HG02870 (cell line): ENCODE measurements at regions not wholly inside any gene's neighbourhood (a gene's known extent, or its start where the extent isn't known, plus 50 kb on each side); places are given as distances from the start of the nearest gene placed in this dataset.
"Not testable (repeated sequence)": the region's sequence is repeated elsewhere in the genome, so short reads cannot be mapped to it uniquely, and the experiment has no call there.

Experiments used
- ATAC-seq: cut with Tn5 transposase; IDR thresholded peaks from one replicate; pipeline ENCODE4 v1.9.1; 2021; ENCODE audit warnings: mild to moderate bottlenecking, moderate library complexity; ENCODE audit not compliant: unreplicated experiment

- peak; percentile 88 for ATAC-seq
Observed at GRCh38 chr3:27632431-27633223, 89.5 kb downstream of the EOMES start.

- ATAC-seq = peak; percentile 49
Observed at GRCh38 chr3:27630885-27631284, 91.2 kb downstream of the EOMES start.

- ATAC-seq = no peak
Observed at GRCh38 chr3:27629366-27629765, 92.8 kb downstream of the EOMES start.

GRCh38 chr3:27628026-27628750, 93.9 kb downstream of the EOMES start:
- no peak for ATAC-seq

- ATAC-seq = no peak
Observed at GRCh38 chr3:27626596-27627118, 95.5 kb downstream of the EOMES start.

- no peak for ATAC-seq
Observed at GRCh38 chr3:27625864-27626263, 96.3 kb downstream of the EOMES start.

- no peak for ATAC-seq
Observed at GRCh38 chr3:27623085-27623753, 98.9 kb downstream of the EOMES start.

- no peak for ATAC-seq
Observed at GRCh38 chr3:27617552-27617951, 104.6 kb downstream of the EOMES start.

GRCh38 chr3:27616031-27616430, 106.1 kb downstream of the EOMES start:
- ATAC-seq = no peak

- no peak for ATAC-seq
Observed at GRCh38 chr3:27615555-27615954, 106.6 kb downstream of the EOMES start.

- ATAC-seq = no peak
Observed at GRCh38 chr3:27614592-27614991, 107.5 kb downstream of the EOMES start.

- ATAC-seq = peak; percentile 46
Observed at GRCh38 chr3:27613846-27614500, 108.2 kb downstream of the EOMES start.

- peak; percentile 69 for ATAC-seq
Observed at GRCh38 chr3:27610800-27611525, 111.2 kb downstream of the EOMES start.

- no peak for ATAC-seq
Observed at GRCh38 chr3:27607370-27607769, 114.8 kb downstream of the EOMES start.

- ATAC-seq = no peak
Observed at GRCh38 chr3:27606537-27606936, 115.6 kb downstream of the EOMES start.

- not testable (repeated sequence) for ATAC-seq
Observed at GRCh38 chr3:27601311-27601710, 117.1 kb upstream of the SLC4A7 start.

- not testable (repeated sequence) for ATAC-seq
Observed at GRCh38 chr3:27599741-27600140, 115.6 kb upstream of the SLC4A7 start.

- ATAC-seq = no peak
Observed at GRCh38 chr3:27596921-27597320, 112.7 kb upstream of the SLC4A7 start.

GRCh38 chr3:27596334-27596841, 112.2 kb upstream of the SLC4A7 start:
- peak; percentile 85 for ATAC-seq

- no peak for ATAC-seq
Observed at GRCh38 chr3:27594096-27594690, 110.0 kb upstream of the SLC4A7 start.
